Kidney epithelial cell (primary cell): ENCODE measurements at regions not wholly inside any gene's neighbourhood (a gene's known extent, or its start where the extent isn't known, plus 50 kb on each side); places are given as distances from the start of the nearest gene placed in this dataset.

Source experiments
- DNase-seq: peaks from one replicate; pipeline ENCODE4 v3.0.0-alpha.2; 2010; ENCODE audit warnings: low read depth
- H3K27me3 ChIP-seq: 2 replicates; pipeline ENCODE4 v1.6.0; 2011; ENCODE audit warnings: low read length; ENCODE audit not compliant: control insufficient read depth, insufficient read depth
- H3K36me3 ChIP-seq: 2 replicates; pipeline ENCODE4 v1.5.1; 2011; ENCODE audit warnings: low read length; ENCODE audit not compliant: control insufficient read depth, insufficient read depth
- H3K4me3 ChIP-seq: 2 replicates; pipeline ENCODE4 v1.5.1; 2011; ENCODE audit warnings: low read depth, mild to moderate bottlenecking, control low read depth, low read length
- TF ChIP-seq, protein P1 (sequence below): IDR thresholded peaks from 2 replicates; pipeline ENCODE4 v1.5.1; 2011; ENCODE audit warnings: mild to moderate bottlenecking, moderate library complexity, low read length, control low read depth, inconsistent platforms; ENCODE audit not compliant: insufficient read depth, poor library complexity, severe bottlenecking

DNA sequence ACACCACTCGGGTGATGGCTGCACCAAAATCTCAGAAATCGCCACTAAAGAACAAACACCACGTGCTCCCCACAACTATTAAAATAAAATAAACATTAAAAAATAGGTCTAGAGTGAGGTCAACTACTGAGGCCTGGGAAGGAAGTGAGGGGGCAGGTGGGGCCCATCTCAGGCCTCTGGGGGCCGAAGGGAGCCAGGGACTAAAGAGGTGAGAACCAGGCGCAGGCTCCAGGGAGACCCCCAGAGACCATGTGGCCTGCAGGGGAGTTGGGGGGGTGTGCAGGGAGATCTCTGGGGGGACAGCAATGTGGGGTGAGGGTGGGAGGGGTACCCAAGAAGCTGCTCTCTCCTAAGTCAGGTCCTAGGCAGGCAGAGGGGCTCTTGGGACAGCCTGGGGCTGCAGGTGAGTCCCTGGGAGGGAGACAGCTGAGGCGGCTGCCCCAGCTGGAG is 111.3 kb upstream of the SMURF2 start:
- Histone ChIP-seq H3K36me3 (no peaks in the 10 kb centered on the region), H3K4me3 (peak overlapping the region; percentile 29), H3K27me3 (peaks cover 9% of the 10 kb centered on the region)
- no peak for DNase-seq
- TF ChIP-seq, protein P1, sequence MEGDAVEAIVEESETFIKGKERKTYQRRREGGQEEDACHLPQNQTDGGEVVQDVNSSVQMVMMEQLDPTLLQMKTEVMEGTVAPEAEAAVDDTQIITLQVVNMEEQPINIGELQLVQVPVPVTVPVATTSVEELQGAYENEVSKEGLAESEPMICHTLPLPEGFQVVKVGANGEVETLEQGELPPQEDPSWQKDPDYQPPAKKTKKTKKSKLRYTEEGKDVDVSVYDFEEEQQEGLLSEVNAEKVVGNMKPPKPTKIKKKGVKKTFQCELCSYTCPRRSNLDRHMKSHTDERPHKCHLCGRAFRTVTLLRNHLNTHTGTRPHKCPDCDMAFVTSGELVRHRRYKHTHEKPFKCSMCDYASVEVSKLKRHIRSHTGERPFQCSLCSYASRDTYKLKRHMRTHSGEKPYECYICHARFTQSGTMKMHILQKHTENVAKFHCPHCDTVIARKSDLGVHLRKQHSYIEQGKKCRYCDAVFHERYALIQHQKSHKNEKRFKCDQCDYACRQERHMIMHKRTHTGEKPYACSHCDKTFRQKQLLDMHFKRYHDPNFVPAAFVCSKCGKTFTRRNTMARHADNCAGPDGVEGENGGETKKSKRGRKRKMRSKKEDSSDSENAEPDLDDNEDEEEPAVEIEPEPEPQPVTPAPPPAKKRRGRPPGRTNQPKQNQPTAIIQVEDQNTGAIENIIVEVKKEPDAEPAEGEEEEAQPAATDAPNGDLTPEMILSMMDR = no peak

DNA sequence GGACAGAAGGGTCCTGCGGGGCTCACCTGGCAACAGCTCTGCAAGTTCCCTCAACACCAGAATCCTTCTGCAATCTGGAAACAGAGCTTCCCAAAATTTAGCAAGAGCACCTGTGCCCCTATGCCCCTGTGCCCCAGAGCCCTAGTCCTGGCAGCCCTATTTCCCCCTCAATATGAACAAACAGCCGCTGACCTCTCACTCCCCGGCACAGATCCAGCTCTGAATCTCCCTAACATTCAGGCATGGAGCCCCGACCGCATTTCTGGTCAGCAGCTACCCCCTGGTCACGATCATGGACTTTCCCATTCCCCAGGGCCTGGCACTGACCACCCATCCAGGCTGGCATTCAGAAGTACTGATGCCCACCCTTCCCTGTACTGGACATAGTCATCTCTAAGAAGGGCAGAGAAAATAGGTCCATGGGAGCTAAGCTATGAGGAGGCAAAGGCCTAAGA is 110.8 kb upstream of the SMURF2 start:
- TF ChIP-seq, protein P1 = no peak
- Histone ChIP-seq H3K27me3 (peaks cover 5% of the 10 kb centered on the region), H3K4me3 (no peak overlapping the region)

DNA sequence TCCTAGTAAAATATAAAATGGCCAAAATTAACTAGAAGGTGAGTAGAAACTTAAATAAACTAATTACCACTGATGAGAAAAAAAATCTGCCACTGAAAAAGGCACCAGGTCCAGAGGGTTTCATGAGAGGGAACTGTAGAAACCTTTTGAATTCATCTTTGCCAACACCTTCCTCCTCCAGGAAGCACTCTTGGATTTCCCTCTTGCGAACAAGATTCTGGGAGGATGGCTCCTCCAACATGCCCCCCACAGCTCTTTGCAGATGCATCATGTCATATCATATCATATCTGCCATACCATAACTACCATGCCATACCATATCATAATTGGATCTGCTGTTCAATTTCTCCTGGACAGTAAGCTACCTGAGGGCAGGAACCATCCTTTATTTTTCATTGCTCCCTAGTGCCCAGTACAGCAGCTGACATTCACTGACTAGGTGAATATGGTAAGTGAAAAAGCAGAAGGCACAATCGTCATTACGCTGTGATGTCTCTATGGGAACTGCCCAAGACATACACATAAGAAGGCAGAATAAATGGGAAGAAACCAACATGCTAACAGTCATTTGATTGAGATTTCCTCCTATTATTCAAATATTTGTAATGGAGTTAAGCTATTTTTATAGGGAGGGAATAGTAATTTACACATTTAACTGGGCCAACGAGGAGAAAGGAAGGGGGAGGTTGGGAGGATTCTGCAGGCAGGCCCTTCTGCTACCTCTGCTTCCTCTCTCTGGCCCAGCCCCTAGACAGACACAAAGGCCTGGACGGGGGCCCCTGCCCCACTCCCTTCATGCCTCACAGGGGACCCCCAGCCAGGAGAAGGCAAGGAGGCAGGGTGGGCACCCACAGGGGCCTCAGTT is 110.1 kb upstream of the SMURF2 start:
- H3K36me3 ChIP-seq = no peaks in the 10 kb centered on the region
- TF ChIP-seq, protein P1 = no peak
- DNase-seq = no peak

More for the DNA sequence above, 110.8 kb upstream of the SMURF2 start:
- DNase-seq = no peak
- no peaks in the 10 kb centered on the region for H3K36me3 ChIP-seq

DNA sequence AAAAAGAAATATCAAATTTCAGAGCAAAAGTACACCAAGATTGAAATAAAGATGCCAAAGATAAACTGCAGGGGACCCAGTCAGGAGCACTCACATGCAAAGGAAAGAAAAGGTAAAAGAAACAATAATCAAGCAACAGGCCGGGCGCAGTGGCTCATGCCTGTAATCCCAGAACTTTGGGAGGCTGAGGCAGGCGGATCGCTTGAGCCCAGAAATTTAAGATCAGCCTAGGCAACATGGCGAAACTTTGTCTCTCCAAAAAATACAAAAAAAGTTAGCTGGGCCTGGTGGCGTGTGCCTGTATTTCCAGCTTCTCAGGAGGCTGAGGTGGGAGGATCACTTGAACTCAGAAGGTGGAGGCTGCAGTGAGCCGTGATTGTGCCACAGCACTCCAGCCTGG is 107.6 kb upstream of the SMURF2 start:
- no peak for DNase-seq
- no peaks in the 10 kb centered on the region for H3K27me3 ChIP-seq
- no peak overlapping the region for H3K4me3 ChIP-seq
- no peaks in the 10 kb centered on the region for H3K36me3 ChIP-seq
- TF ChIP-seq, protein P1 = no peak

More for the DNA sequence above, 110.1 kb upstream of the SMURF2 start:
- H3K4me3 ChIP-seq = no peak overlapping the region
- H3K27me3 ChIP-seq = peaks cover 3% of the 10 kb centered on the region

DNA sequence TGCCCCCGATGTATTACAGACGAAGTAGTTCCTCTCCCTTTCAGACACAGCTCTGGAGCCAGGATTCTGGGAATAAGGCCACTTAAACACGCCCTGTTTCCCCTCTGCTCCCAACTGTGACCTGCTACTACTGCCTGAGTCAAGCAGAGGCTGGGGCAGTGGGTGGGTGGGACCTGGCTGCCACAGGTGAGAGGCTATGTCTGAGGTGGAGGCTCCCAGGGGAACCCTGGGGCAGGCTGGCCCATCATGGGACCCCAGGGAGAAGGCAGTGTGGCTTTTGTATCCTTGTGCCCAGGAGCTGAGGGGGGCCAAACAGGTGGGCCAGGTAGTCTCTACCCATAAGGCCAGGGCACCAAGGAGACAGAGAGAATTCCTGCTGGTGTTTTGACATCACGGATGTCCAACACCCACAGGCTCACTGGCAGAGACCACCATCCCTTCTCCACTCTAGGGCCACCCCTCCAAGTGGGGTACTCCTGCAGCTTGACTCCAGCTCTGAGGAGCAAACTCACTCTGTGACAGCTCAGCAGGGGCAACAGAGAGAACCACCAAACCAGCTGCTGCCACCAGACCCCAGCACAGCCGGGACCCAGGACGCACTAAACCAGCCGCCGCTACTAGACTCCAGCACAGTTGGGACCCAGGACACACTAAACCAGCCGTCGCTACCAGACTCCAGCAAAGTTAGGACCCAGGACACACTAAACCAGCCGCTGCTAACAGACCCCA is 105.3 kb upstream of the SMURF2 start:
- TF ChIP-seq, protein P1 = no peak
- no peak for DNase-seq
- Histone ChIP-seq H3K4me3 (no peak overlapping the region), H3K36me3 (no peaks in the 10 kb centered on the region), H3K27me3 (no peaks in the 10 kb centered on the region)
